ENCODE measurements at regions not wholly inside any gene's neighbourhood (a gene's known extent, or its start where the extent isn't known, plus 50 kb on each side); places are given as distances from the start of the nearest gene placed in this dataset.

DNA sequence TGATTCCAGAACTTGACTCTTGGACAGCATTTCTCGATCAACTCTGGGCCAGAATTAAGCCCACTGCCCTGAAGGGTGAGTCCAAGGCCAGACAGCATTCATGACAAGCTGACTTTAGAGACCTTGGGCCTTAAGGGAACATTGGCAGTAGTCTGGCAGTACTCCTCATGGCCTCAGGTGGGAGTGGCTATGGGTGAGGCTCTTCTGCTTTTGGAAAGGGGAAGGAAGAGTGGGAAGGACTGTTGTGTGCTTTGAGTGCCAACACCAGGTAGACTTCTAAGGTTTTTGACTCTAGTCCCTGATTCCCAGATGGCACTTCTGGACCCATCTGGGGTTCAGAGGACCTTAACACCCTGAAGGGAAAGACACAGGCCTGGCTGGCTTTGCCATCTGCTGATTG, 530.4 kb downstream of the ACTL7B start:
- TF ChIP-seq, protein P1, sequence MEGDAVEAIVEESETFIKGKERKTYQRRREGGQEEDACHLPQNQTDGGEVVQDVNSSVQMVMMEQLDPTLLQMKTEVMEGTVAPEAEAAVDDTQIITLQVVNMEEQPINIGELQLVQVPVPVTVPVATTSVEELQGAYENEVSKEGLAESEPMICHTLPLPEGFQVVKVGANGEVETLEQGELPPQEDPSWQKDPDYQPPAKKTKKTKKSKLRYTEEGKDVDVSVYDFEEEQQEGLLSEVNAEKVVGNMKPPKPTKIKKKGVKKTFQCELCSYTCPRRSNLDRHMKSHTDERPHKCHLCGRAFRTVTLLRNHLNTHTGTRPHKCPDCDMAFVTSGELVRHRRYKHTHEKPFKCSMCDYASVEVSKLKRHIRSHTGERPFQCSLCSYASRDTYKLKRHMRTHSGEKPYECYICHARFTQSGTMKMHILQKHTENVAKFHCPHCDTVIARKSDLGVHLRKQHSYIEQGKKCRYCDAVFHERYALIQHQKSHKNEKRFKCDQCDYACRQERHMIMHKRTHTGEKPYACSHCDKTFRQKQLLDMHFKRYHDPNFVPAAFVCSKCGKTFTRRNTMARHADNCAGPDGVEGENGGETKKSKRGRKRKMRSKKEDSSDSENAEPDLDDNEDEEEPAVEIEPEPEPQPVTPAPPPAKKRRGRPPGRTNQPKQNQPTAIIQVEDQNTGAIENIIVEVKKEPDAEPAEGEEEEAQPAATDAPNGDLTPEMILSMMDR (conservative IDR thresholded peaks at IDR 0.05; ENCODE audit: low read depth, low read length), result no peak
- no peak for TF ChIP-seq RCOR1 (IDR thresholded peaks at IDR 0.05; ENCODE audit: insufficient replicate concordance, low read length)
- TF ChIP-seq POLR2A (IDR thresholded peaks at IDR 0.05; ENCODE audit: low read depth, low read length), result no peak
